Bronchial epithelial cell (primary cell): ENCODE measurements at regions not wholly inside any gene's neighbourhood (a gene's known extent, or its start where the extent isn't known, plus 50 kb on each side); places are given as distances from the start of the nearest gene placed in this dataset.

ENCODE experiments used
- DNase-seq: peaks from one replicate; pipeline ENCODE4 v3.0.0-alpha.2; 2010; ENCODE audit warnings: low read depth
- FAIRE-seq: peaks from 2 replicates; lab custom pipeline; 2011; peaks lifted over from hg19 to GRCh38; lab: Jason Lieb, UNC
- H3K27me3 ChIP-seq: 2 replicates; pipeline ENCODE4 v1.5.1; 2011; ENCODE audit warnings: low read length; ENCODE audit not compliant: control insufficient read depth, insufficient read depth
- H3K36me3 ChIP-seq: 2 replicates; pipeline ENCODE4 v1.5.1; 2011; ENCODE audit warnings: low read length; ENCODE audit not compliant: control insufficient read depth, insufficient read depth
- H3K4me3 ChIP-seq: 2 replicates; pipeline ENCODE4 v1.5.1; 2011; ENCODE audit warnings: mild to moderate bottlenecking, low read depth, low read length, control low read depth
- CTCF ChIP-seq: IDR thresholded peaks from 2 replicates; pipeline ENCODE4 v1.5.1; 2011; ENCODE audit warnings: mild to moderate bottlenecking, moderate library complexity, low read length, control low read depth, inconsistent platforms; ENCODE audit not compliant: insufficient read depth, severe bottlenecking

DNA sequence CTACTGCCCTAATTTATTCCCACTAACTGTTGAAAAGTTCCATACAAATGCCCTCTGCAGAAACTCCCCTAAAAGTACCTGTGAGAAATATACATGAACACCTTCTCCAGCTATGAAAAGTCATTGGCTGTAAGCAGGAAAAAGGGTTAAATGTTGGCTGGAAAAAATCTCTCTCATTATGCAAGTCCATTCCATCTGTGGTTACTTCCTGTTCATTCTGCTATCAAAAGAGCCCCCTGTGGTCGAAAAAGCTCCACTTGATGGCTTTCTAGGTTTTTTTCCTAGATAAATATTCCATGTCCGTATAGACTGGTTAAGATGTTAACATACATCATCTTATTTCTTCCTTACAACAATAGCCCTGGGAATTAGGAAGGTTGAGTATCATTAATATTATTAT, 56.2 kb upstream of the AKAP13 start:
- no peak for TF ChIP-seq CTCF

GRCh38 chr15:85325834-85326233, 54.6 kb upstream of the AKAP13 start:
- H3K27me3 ChIP-seq = no peaks in the 10 kb centered on the region
- no peak for FAIRE-seq

More for the DNA sequence above, 56.2 kb upstream of the AKAP13 start:
- Histone ChIP-seq H3K36me3 (no peaks in the 10 kb centered on the region), H3K4me3 (no peak overlapping the region), H3K27me3 (no peaks in the 10 kb centered on the region)
- no peak for DNase-seq
- FAIRE-seq = no peak

GRCh38 chr15:85326291-85326690, 54.1 kb upstream of the AKAP13 start:
- Histone ChIP-seq H3K36me3 (no peaks in the 10 kb centered on the region), H3K4me3 (no peak overlapping the region), H3K27me3 (no peaks in the 10 kb centered on the region)
- TF ChIP-seq CTCF = no peak
- DNase-seq = no peak
- FAIRE-seq = no peak

More at GRCh38 chr15:85325834-85326233, 54.6 kb upstream of the AKAP13 start:
- TF ChIP-seq CTCF = no peak
- Histone ChIP-seq H3K4me3 (no peak overlapping the region), H3K36me3 (no peaks in the 10 kb centered on the region)
- no peak for DNase-seq

- FAIRE-seq (no peak), DNase-seq (no peak)
- no peaks in the 10 kb centered on the region for H3K27me3 ChIP-seq
- TF ChIP-seq CTCF = no peak
- no peaks in the 10 kb centered on the region for H3K36me3 ChIP-seq
- H3K4me3 ChIP-seq = no peak overlapping the region
These were observed 52.6 kb upstream of the AKAP13 start for GRCh38 chr15:85327820-85328219.

DNA sequence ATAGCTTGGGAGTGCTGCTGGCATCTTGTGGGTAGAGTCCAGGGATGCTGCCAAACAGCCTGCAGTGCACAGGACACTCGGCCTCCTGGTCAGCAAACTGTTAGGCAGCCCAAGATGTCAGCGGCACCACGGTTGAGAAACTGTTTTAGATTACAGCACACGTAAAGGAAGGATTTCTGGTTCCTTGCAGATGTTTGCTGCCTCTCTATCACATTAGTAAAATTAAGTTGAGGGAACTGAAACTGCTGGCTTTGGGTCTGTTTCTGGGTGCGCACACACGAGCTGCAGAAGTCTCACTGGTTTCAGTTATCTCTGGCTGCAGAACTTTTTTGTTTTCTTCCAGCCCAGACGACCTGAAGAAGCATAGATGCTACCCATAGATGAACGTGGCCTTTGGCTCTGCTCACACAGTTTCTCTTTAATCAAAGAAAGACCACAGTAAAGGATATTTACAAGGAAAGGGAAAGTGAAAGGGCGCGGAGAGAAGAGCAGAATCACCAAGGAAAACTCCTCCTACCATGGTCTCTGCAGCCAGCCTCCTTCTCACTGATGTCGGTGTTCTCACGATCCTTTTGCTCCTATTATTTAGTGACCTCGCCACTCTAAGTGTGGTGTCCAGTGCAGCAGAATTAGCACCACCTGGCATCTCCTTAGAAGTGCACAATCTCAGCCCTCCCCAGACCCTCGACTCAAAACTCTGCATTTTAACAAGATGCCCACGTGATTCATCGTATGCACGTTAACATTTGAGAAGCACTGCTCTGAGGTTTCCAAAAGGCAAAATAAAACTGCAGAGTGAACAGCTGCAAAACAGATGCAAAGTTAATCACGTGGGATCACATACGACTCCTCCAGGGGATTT, 50.6 kb upstream of the AKAP13 start:
- no peak for TF ChIP-seq CTCF
- no peak overlapping the region for H3K4me3 ChIP-seq
- no peaks in the 10 kb centered on the region for H3K27me3 ChIP-seq
- FAIRE-seq = no peak
- DNase-seq = no peak
- no peaks in the 10 kb centered on the region for H3K36me3 ChIP-seq
